ENCODE measurements at regions not wholly inside any gene's neighbourhood (a gene's known extent, or its start where the extent isn't known, plus 50 kb on each side); places are given as distances from the start of the nearest gene placed in this dataset.

GRCh38 chr11:109788948-109789490, 304.2 kb upstream of the ZC3H12C start:
- TF ChIP-seq CTCF (conservative IDR thresholded peaks at IDR 0.05 in 1 of 2, IDR thresholded peaks at IDR 0.05 in 1 of 2; ENCODE audit: extremely low read depth in 1 of 2, insufficient read depth in 1 of 2, low read depth in 1 of 2, low read length in 2 of 2), result no peak
- TF ChIP-seq EZH2 (IDR thresholded peaks at IDR 0.05; ENCODE audit: borderline replicate concordance, low read length), result no peak
